ENCODE measurements at regions not wholly inside any gene's neighbourhood (a gene's known extent, or its start where the extent isn't known, plus 50 kb on each side); places are given as distances from the start of the nearest gene placed in this dataset.
"Not testable (repeated sequence)": the region's sequence is repeated elsewhere in the genome, so short reads cannot be mapped to it uniquely, and the experiment has no call there.

- no peak for DNase-seq (ENCODE audit: low read depth in 2 of 2)
These were observed 655.7 kb upstream of the MAP3K7 start for GRCh38 chr6:91242614-91242949.

- DNase-seq (ENCODE audit: low read depth in 2 of 2) = no peak
These were observed 655.2 kb upstream of the MAP3K7 start for GRCh38 chr6:91241946-91242613.

DNA sequence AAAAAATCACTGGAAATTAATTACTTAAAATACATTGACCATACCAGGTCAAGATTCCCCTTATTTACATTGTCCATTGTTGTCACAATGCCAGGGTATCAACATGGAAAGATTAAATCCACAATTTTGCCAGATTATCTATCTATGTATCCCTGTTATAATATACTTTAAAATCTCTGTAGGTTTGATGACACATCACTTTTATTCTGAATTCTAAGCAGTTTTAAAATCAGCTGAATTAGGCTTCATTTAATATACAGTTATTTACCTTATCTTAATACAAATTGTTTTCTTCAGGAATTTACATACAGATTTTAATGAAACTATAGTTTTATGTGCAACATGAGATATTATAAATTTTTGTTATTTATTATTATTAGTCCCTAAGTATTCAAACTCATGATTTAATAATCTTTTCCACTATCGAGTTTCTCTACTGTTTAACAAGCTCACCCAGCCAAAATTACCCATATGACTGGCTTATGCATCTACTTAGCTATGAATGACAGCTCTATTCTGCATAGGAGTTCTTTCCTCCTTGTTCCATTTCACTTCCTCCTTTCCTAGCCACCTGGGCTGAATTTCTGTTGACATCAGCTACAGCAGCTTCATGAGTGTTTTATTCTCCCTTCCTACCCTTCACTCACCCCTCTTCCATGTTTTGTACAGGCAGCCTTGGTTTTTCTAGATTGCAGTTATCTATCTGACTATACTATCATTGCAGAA lies 654.2 kb upstream of the MAP3K7 start:
- no peak for DNase-seq (ENCODE audit: low read depth in 2 of 2)

DNA sequence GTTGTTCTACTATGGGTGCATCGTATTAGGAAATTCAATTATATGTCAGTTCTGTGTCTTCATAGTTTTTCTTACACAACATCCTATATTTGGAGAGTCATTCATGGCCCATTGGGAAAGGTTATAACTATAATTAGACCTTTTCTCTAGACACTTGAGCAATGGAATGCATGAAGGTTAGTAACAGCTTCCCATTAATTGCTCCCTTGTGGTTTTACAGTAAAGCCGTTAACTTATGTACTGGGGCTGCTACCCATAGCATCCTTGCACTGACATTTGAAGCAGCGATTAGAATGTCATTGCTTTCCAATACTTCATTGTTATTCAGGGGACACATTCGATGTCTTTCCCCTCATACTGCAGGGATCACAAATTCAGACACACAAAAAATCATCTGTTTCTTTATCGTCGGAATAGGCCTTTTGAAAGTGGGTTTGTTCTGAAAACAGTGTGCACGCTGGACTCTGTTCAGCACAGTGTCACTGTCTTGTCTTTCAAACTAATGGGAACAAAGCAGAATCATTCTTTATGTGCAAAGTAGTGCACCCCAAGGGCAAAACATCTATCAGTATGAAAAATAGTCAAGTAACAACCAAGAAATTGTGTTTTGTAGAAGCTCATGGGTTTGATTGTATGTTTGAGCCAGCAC lies 634.3 kb upstream of the MAP3K7 start:
- no peak for DNase-seq (ENCODE audit: low read depth in 2 of 2)

DNA sequence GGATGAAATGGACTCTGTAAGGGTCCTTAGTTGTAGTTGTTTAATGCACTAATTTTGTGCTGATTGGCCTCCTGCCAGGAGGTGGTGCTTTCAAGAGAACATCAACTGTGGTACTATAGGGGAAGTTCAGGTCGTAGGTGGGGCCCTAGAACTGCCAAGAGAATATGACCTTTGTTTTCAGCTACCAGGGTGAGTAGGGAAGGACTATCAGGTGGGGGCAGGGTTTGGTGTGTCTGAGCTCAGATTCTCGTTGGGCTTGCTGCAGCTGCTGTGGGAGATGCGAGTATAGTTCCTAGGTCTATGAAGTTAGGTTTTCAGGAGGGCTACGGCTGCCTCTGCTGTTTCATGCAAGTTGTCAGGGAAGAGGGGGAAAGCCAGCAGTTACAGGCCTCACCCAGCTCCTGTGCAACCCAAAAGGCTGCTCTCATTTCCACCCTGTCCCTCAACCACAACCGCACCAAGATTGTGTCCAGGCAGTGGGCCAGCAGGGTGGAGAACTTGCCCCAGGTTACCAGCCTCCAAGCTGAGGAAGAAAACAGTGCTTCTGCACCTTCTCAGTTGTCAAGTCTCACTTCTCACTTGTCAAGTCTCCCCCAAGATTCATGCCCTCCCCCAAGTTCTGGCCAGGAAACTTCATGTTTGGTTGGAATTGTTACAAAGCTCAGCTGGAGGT lies 626.5 kb upstream of the MAP3K7 start:
- no peak for DNase-seq (ENCODE audit: low read depth in 2 of 2)

- no peak for DNase-seq (ENCODE audit: low read depth in 2 of 2)
These were observed 611.9 kb upstream of the MAP3K7 start for GRCh38 chr6:91198588-91199255.

GRCh38 chr6:91196729-91197128 lies 609.9 kb upstream of the MAP3K7 start:
- DNase-seq (ENCODE audit: low read depth in 2 of 2) = no peak

GRCh38 chr6:91193446-91193845 lies 606.6 kb upstream of the MAP3K7 start:
- no peak for DNase-seq (ENCODE audit: low read depth in 2 of 2)

DNA sequence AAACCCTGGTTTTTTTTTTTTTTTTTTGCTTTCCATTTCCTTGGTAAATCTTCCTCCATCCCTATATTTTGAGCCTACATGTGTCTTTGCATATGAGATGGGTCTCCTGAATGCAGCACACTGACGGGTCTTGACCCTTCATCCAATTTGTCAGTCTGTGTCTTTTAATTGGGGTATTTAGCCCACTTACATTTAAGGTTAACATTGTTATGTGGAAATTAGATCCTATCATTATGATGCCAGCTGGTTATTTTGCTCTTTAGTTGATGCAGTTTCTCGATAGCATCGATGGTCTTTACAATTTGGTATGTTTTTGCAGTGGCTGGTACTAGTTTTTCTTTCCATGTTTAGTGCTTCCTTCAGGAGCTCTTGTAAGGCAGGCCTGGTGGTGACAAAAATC lies 603.2 kb upstream of the MAP3K7 start:
- DNase-seq (ENCODE audit: low read depth in 2 of 2) = not testable (repeated sequence)

- no peak for DNase-seq (ENCODE audit: low read depth in 2 of 2)
These were observed 598.2 kb upstream of the MAP3K7 start for GRCh38 chr6:91185072-91185471.

DNA sequence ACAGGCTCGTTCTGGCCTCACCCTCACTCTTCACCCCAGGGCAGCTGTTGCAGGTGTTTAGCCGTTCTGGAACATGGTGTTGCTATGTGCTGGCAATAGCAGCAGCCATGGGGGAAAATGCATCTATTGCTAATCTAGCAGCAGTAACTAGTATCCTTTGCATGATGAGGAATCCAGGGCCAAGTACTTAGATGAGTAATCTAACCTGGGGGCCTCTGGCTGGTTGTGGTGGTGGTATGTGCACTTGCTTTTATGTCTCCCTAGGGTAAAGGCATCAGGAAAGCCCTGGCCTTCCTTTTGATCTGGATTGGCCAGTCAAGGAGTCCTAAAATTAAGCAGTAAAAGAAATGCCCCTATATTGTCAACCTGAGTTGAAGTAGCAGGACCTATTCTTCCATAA lies 594.5 kb upstream of the MAP3K7 start:
- DNase-seq (ENCODE audit: low read depth in 2 of 2) = no peak

GRCh38 chr6:91173651-91174050 lies 586.8 kb upstream of the MAP3K7 start:
- DNase-seq (ENCODE audit: low read depth in 2 of 2) = no peak

DNA sequence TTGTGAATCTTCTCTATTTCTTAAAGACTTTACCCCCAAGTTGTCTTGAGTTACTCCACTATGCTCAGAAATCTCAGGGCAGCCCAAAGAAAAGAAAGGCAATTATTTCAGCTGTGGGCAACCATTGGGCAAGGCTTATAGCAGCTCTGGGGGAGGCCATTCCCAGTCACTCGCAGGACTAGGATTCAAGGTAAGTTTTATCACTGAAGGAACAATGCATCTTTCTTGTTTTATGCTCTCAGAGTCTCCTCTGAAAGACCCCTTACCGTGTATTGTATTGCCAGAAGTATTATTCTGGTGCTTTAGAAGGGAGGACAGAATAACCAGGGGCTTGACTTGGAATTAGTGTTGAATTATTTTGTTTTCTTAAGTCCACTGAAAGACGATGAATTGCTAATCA lies 586.3 kb upstream of the MAP3K7 start:
- no peak for DNase-seq (ENCODE audit: low read depth in 2 of 2)

- DNase-seq (ENCODE audit: low read depth in 2 of 2) = no peak
These were observed 585.0 kb upstream of the MAP3K7 start for GRCh38 chr6:91171754-91172462.

- DNase-seq (ENCODE audit: low read depth in 2 of 2) = no peak
These were observed 581.0 kb upstream of the MAP3K7 start for GRCh38 chr6:91167846-91168245.

DNA sequence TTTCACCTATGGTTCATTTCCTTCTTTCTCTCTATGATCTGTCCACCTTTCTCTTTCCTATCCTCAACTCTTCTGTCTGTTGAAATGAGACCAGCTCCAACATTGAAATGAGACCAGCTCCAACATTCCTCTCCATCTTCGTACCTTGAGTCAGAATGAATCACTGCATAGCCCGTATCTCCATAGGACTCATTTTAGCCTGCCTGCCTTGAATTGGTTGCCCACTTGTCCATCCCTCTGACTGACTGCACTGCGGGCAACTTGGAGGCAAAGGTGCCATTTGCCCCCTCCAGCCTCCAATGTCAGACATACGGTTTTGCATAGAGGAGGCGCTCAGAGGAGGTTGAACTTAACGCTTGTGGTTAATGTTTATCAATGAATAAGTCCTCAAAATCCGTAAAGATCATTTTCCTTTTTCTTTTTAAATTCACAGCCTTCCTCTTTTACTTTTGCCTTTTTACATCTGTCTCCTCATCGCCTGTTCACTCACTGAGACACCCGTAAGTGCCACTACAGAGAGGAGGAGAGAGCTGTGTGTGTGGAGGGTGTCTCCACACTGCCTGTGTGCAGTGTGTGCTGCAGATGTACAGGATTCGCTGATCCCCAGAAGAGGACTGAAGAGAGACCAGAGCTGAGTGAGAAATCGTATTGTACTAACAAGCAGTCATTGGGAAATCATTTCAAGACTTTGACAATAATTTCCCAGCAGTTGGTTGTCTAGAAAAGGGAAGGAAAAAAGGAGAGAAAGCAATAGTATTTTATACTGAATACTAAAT lies 579.6 kb upstream of the MAP3K7 start:
- DNase-seq (ENCODE audit: low read depth in 2 of 2) = no peak

DNA sequence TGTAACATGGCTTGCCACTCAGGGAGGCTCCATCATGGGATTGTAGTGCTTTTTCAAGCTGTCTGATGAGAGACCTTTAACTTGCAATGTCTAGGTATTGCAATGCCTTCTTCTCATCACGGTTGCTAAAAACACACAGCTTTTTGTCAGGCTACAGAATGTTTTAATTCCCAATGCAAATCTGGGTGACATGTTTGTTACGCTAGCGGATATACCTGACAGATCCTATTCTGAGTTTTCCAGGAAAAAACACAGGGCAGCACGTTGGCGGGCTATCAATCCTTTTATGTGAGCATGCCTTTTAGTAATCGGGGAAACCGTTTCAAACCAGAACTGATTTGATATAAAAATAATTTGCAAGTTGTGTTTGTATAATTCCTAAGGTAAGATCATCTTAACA lies 577.2 kb upstream of the MAP3K7 start:
- no peak for DNase-seq (ENCODE audit: low read depth in 2 of 2)

GRCh38 chr6:91161246-91161645 lies 574.4 kb upstream of the MAP3K7 start:
- DNase-seq (ENCODE audit: low read depth in 2 of 2) = no peak

DNA sequence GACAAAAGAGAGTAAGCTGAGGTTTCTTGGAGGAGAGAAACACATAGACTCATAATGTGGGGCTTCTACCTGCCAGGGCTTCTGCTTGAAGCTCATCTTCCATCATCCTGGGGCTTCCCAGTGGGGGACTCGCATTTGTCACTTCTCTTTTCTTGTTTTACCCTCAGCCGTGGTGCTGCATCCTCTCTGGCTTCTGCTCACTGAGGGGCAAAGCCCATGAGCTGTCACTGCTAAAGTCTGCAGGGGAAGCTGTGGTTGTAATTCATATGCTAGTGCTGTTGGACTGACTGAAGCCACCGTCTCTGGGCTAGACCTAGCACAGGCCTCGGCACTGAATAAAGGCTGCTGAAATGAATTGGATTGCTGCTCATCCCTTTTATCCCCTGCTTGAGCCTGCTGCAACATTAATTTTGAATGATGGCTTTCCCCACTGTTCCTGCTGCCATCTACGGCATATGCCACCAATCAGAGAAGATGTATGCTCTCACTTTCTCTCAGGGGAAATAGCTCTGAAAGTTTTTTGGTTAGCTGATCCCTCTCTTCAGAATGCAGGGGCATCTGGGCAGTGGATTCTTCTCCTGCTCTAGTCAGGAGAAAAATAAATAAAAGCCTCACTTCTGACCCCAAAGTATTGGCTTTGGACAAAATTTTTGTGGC lies 568.4 kb upstream of the MAP3K7 start:
- DNase-seq (ENCODE audit: low read depth in 2 of 2) = no peak

DNA sequence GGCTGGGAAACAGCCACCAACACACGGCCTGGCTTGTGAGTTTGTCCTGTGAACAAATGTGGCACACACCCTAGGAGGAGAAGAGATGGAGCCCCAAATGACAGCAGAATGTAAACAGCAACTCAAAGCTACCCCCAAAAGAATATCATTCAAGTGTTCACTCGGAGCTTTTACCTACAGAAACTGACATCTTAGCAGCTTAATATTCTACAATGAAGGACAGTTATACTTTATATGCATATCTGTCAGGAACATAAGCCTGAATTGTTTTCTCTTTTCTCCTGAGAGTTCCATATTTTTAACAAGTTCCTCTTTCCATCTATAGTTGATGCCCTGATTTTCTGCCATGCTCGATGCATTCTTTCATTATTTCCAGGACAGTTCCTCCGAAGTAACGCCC lies 566.0 kb upstream of the MAP3K7 start:
- no peak for DNase-seq (ENCODE audit: low read depth in 2 of 2)
